HEK293 (cell line): ENCODE measurements at regions not wholly inside any gene's neighbourhood (a gene's known extent, or its start where the extent isn't known, plus 50 kb on each side); places are given as distances from the start of the nearest gene placed in this dataset.

ENCODE experiments used
- CTCF ChIA-PET: fragments of 350-600 bp; formaldehyde crosslinking; extraction: SDS; loops from one replicate; lab custom pipeline; 2021; ENCODE audit warnings: antibody characterized with exemption; lab: Yijun Ruan, JAX
- POLR2A ChIA-PET: fragments of 300-600 bp; formaldehyde crosslinking; extraction: SDS; loops from one replicate; lab custom pipeline; 2020; ENCODE audit warnings: antibody characterized with exemption, inconsistent platforms; lab: Yijun Ruan, JAX
- H3K27ac ChIP-seq: fragments of 200-500 bp; sonication (Bioruptor generic); 2 replicates; pipeline ENCODE4 v1.5.1; 2014; ENCODE audit warnings: low read depth, low read length, control low read depth, inconsistent platforms; ENCODE audit errors: extremely low read depth
- H3K36me3 ChIP-seq, 2 experiments: fragments of 200-500 bp in 1 of 2; sonication (Bioruptor generic) in 1 of 2; 1 replicate in 1 of 2; 2 replicates in 1 of 2; pipeline ENCODE4 v1.5.1; 2014 to 2017; ENCODE audit warnings: inconsistent platforms in 2 of 2, low read length in 2 of 2; ENCODE audit not compliant: control insufficient read depth in 2 of 2, insufficient read depth in 1 of 2
- H3K4me1 ChIP-seq: fragments of 200-500 bp; sonication (Bioruptor generic); 2 replicates; pipeline ENCODE4 v1.5.1; 2014; ENCODE audit warnings: mild to moderate bottlenecking, low read length, inconsistent platforms; ENCODE audit not compliant: control insufficient read depth, insufficient read depth
- H3K4me3 ChIP-seq: 2 replicates; pipeline ENCODE4 v1.5.1; 2011; ENCODE audit warnings: low read depth, mild to moderate bottlenecking, control low read depth, low read length, moderate library complexity
- H3K9me3 ChIP-seq: fragments of 200-500 bp; sonication (Bioruptor generic); 2 replicates; pipeline ENCODE4 v1.5.1; 2014; ENCODE audit warnings: low read depth, low read length, inconsistent platforms; ENCODE audit not compliant: control insufficient read depth, insufficient read depth
- EGR2 ChIP-seq: fragments of 450-650 bp; formaldehyde crosslinking; IDR thresholded peaks from 2 replicates; pipeline ENCODE4 v1.5.1; 2016; ENCODE audit warnings: low read depth, missing biosample characterization, missing genetic modification characterization
- FEZF1 ChIP-seq: fragments of 450-650 bp; formaldehyde crosslinking; IDR thresholded peaks from 2 replicates; pipeline ENCODE4 v1.5.1; 2016; ENCODE audit warnings: missing biosample characterization, missing genetic modification characterization
- HOXA7 ChIP-seq: sonication (generic); formaldehyde crosslinking; IDR thresholded peaks from 2 replicates; pipeline ENCODE4 v1.8.1; 2022; ENCODE audit warnings: missing genetic modification reagents, borderline replicate concordance
- HOXC10 ChIP-seq: sonication (generic); formaldehyde crosslinking; IDR thresholded peaks from 2 replicates; pipeline ENCODE4 v1.8.1; 2023; ENCODE audit warnings: mild to moderate bottlenecking, missing genetic modification reagents
- KLF16 ChIP-seq: fragments of 450-650 bp; formaldehyde crosslinking; IDR thresholded peaks from 2 replicates; pipeline ENCODE4 v1.5.1; 2017; ENCODE audit warnings: missing biosample characterization, missing genetic modification characterization
- TRIM28 ChIP-seq: IDR thresholded peaks from 2 replicates; pipeline ENCODE4 v1.6.1; 2011; ENCODE audit warnings: low read length, control low read depth, borderline replicate concordance
- ZFP41 ChIP-seq: fragments of 450-650 bp; formaldehyde crosslinking; IDR thresholded peaks from 2 replicates; pipeline ENCODE4 v1.5.1; 2016; ENCODE audit warnings: missing biosample characterization, missing genetic modification characterization, borderline replicate concordance
- ZFP69B ChIP-seq: fragments of 450-650 bp; formaldehyde crosslinking; IDR thresholded peaks from 2 replicates; pipeline ENCODE4 v1.5.1; 2016; ENCODE audit warnings: missing biosample characterization, missing genetic modification characterization
- ZNF202 ChIP-seq: fragments of 450-650 bp; formaldehyde crosslinking; IDR thresholded peaks from 2 replicates; pipeline ENCODE4 v1.5.1; 2016; ENCODE audit warnings: missing biosample characterization, missing genetic modification characterization, borderline replicate concordance
- ZNF248 ChIP-seq: fragments of 450-650 bp; formaldehyde crosslinking; IDR thresholded peaks from 2 replicates; pipeline ENCODE4 v1.5.1; 2017; ENCODE audit warnings: missing biosample characterization, missing genetic modification characterization
- ZNF292 ChIP-seq: fragments of 450-650 bp; formaldehyde crosslinking; IDR thresholded peaks from 2 replicates; pipeline ENCODE4 v1.5.1; 2016; ENCODE audit warnings: low read depth, missing biosample characterization, missing genetic modification characterization, borderline replicate concordance
- ZNF311 ChIP-seq: fragments of 450-650 bp; formaldehyde crosslinking; IDR thresholded peaks from 2 replicates; pipeline ENCODE4 v1.5.1; 2017; ENCODE audit warnings: missing biosample characterization, missing genetic modification characterization, borderline replicate concordance
- ZNF324 ChIP-seq: fragments of 450-650 bp; formaldehyde crosslinking; IDR thresholded peaks from 2 replicates; pipeline ENCODE4 v1.5.1; 2016; ENCODE audit warnings: missing biosample characterization, missing genetic modification characterization
- ZNF501 ChIP-seq: fragments of 450-650 bp; formaldehyde crosslinking; IDR thresholded peaks from 2 replicates; pipeline ENCODE4 v1.5.1; 2016; ENCODE audit warnings: missing biosample characterization, missing genetic modification characterization
- ZNF529 ChIP-seq: fragments of 450-650 bp; formaldehyde crosslinking; IDR thresholded peaks from 2 replicates; pipeline ENCODE4 v1.5.1; 2017; ENCODE audit warnings: missing genetic modification characterization, missing biosample characterization; ENCODE audit not compliant: insufficient replicate concordance
- ZNF571 ChIP-seq: fragments of 450-650 bp; formaldehyde crosslinking; IDR thresholded peaks from 2 replicates; pipeline ENCODE4 v1.5.0; 2017; ENCODE audit warnings: missing biosample characterization, missing genetic modification characterization
- ZNF670 ChIP-seq: fragments of 450-650 bp; formaldehyde crosslinking; IDR thresholded peaks from 2 replicates; pipeline ENCODE4 v1.5.1; 2016; ENCODE audit warnings: missing biosample characterization, missing genetic modification characterization, low read depth
- ZNF701 ChIP-seq: fragments of 450-650 bp; formaldehyde crosslinking; IDR thresholded peaks from 2 replicates; pipeline ENCODE4 v1.5.1; 2016; ENCODE audit warnings: missing biosample characterization, missing genetic modification characterization
- TF ChIP-seq, protein P1 (sequence below): fragments of 450-650 bp; formaldehyde crosslinking; IDR thresholded peaks from 2 replicates; pipeline ENCODE4 v1.5.1; 2016; ENCODE audit warnings: missing biosample characterization, missing genetic modification characterization
- TF ChIP-seq, protein P2 (sequence below): fragments of 450-650 bp; formaldehyde crosslinking; IDR thresholded peaks from 2 replicates; pipeline ENCODE4 v1.5.1; 2016; ENCODE audit warnings: missing biosample characterization, missing genetic modification characterization
- TF ChIP-seq, protein P3 (sequence below): fragments of 450-650 bp; IDR thresholded peaks from 2 replicates; pipeline ENCODE4 v1.5.1; 2018; ENCODE audit warnings: missing biosample characterization, mild to moderate bottlenecking, missing genetic modification characterization

DNA sequence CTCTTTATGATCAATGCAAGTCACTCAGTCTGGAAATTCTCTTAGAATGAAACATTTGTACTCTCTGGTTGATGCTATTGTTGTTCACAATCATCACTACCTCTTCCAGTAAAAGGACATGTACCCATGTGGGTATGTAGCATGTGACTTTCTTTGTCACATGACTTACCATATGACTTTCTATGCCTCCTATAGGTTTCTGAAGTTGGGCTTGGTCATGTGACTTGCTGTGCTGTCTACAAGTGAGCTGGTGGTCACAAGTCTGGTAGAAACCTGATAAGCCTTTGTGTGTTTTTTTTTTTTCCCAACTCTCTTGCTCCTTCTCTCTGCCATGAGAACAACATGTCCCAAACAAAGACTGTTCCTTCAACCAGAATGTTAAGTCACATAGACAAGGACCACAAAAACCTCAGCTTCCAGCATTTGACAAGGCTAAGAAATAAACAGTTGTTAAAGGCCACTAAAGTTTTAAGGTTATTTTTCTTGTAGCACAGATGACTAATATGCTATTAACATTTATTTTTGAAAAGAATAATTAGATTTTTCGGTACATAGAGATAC, 379.2 kb upstream of the SLC35B3 start:
- POLR2A ChIA-PET = no interaction called here
- peaks cover under 1% of the 10 kb centered on the region; the same call in 1 of the 2 replicates for H3K4me1 ChIP-seq
- H3K27ac ChIP-seq = no peak overlapping the region
- H3K36me3 ChIP-seq = no peaks in the 10 kb centered on the region
- H3K9me3 ChIP-seq = no peaks in the 10 kb centered on the region
- no peak for TF ChIP-seq FEZF1 (tag by site-specific recombination)
- TF ChIP-seq, all 188 proteins: peak for 0
- no peak overlapping the region for H3K4me3 ChIP-seq
- CTCF ChIA-PET = interaction anchor here (1.0 kb wide), 1 partner anchor 17 kb away, joined by 3 read pairs; no protein-coding TSS in a partner anchor

DNA sequence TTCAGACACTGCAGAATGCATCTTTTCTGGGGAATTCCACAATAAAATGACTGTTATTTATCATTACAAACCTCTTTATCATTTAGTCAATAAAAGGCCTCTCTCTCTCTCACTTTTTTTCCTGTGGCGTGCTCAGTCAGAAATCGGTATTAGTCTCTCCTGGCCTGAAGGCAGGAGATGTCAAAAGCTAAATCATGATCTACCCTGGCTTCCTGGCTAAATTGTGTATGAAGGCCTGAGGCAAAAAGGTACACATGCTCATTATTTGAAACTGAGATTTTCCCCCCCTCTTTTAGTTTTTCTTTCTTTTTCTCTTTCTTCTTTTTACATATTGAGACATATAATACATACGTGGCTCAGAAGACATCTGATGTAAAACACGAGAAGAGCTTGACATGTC, 375.0 kb upstream of the SLC35B3 start:
- no peaks in the 10 kb centered on the region for H3K9me3 ChIP-seq
- no peak overlapping the region for H3K4me3 ChIP-seq
- CTCF ChIA-PET = no interaction called here
- no peak overlapping the region for H3K27ac ChIP-seq
- H3K36me3 ChIP-seq = no peaks in the 10 kb centered on the region
- POLR2A ChIA-PET = no interaction called here
- no peaks in the 10 kb centered on the region for H3K4me1 ChIP-seq
- TF ChIP-seq ZNF529 (tag by site-specific recombination) (no peak), HOXC10 (no peak), ZNF571 (tag by site-specific recombination) (no peak), HOXA7 (CRISPR knock-in tag) (no peak), ZNF501 (tag by site-specific recombination) (no peak), ZNF701 (tag by site-specific recombination) (no peak), ZNF202 (tag by site-specific recombination) (no peak), TRIM28 (no peak), ZFP69B (tag by site-specific recombination) (no peak), ZFP41 (tag by site-specific recombination) (no peak), EGR2 (tag by site-specific recombination) (no peak), ZNF670 (tag by site-specific recombination) (no peak), ZNF311 (tag by site-specific recombination) (no peak), ZNF324 (tag by site-specific recombination) (no peak), ZNF292 (tag by site-specific recombination) (no peak), ZNF248 (tag by site-specific recombination) (no peak), KLF16 (tag by site-specific recombination) (no peak)
- TF ChIP-seq, protein P1, sequence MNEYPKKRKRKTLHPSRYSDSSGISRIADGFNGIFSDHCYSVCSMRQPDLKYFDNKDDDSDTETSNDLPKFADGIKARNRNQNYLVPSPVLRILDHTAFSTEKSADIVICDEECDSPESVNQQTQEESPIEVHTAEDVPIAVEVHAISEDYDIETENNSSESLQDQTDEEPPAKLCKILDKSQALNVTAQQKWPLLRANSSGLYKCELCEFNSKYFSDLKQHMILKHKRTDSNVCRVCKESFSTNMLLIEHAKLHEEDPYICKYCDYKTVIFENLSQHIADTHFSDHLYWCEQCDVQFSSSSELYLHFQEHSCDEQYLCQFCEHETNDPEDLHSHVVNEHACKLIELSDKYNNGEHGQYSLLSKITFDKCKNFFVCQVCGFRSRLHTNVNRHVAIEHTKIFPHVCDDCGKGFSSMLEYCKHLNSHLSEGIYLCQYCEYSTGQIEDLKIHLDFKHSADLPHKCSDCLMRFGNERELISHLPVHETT (tag by site-specific recombination) = no peak
- TF ChIP-seq, protein P2, sequence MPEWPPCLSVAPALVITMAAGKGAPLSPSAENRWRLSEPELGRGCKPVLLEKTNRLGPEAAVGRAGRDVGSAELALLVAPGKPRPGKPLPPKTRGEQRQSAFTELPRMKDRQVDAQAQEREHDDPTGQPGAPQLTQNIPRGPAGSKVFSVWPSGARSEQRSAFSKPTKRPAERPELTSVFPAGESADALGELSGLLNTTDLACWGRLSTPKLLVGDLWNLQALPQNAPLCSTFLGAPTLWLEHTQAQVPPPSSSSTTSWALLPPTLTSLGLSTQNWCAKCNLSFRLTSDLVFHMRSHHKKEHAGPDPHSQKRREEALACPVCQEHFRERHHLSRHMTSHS = no peak
- TF ChIP-seq, protein P3, sequence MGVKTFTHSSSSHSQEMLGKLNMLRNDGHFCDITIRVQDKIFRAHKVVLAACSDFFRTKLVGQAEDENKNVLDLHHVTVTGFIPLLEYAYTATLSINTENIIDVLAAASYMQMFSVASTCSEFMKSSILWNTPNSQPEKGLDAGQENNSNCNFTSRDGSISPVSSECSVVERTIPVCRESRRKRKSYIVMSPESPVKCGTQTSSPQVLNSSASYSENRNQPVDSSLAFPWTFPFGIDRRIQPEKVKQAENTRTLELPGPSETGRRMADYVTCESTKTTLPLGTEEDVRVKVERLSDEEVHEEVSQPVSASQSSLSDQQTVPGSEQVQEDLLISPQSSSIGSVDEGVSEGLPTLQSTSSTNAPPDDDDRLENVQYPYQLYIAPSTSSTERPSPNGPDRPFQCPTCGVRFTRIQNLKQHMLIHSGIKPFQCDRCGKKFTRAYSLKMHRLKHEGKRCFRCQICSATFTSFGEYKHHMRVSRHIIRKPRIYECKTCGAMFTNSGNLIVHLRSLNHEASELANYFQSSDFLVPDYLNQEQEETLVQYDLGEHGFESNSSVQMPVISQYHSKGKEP = no peak
